Parathyroid adenoma (tissue), 2 donors: ENCODE measurements at regions not wholly inside any gene's neighbourhood (a gene's known extent, or its start where the extent isn't known, plus 50 kb on each side); places are given as distances from the start of the nearest gene placed in this dataset.

Source experiments
- H2AFZ ChIP-seq: fragments of 300-600 bp; sonication (generic); one replicate; pipeline ENCODE4 v1.7.0; 2017; ENCODE audit warnings: antibody characterized with exemption, mild to moderate bottlenecking
- H3K27ac ChIP-seq: fragments of 300-600 bp; sonication (generic); one replicate; pipeline ENCODE4 v1.7.0; 2017
- H3K27me3 ChIP-seq: fragments of 300-600 bp; sonication (generic); one replicate; pipeline ENCODE4 v1.7.0; 2017; ENCODE audit warnings: low read length; ENCODE audit not compliant: control insufficient read depth, insufficient read depth
- H3K36me3 ChIP-seq: fragments of 300-600 bp; sonication (generic); one replicate; pipeline ENCODE4 v1.7.0; 2017; ENCODE audit warnings: low read length; ENCODE audit not compliant: control insufficient read depth, insufficient read depth
- H3K4me1 ChIP-seq: fragments of 300-600 bp; sonication (generic); one replicate; pipeline ENCODE4 v1.7.0; 2017; ENCODE audit warnings: control low read depth
- H3K4me2 ChIP-seq: fragments of 300-600 bp; sonication (generic); one replicate; pipeline ENCODE4 v1.7.0; 2017; ENCODE audit warnings: low read length
- H3K4me3 ChIP-seq: fragments of 300-600 bp; sonication (generic); one replicate; pipeline ENCODE4 v1.7.0; 2017; ENCODE audit warnings: low read depth, low read length
- H3K79me2 ChIP-seq: fragments of 300-600 bp; sonication (generic); one replicate; pipeline ENCODE4 v1.7.0; 2017; ENCODE audit warnings: control low read depth
- H3K9ac ChIP-seq: fragments of 300-600 bp; sonication (generic); one replicate; pipeline ENCODE4 v1.7.0; 2017; ENCODE audit warnings: mild to moderate bottlenecking
- H3K9me3 ChIP-seq: fragments of 300-600 bp; sonication (generic); one replicate; pipeline ENCODE4 v1.7.0; 2017; ENCODE audit warnings: low read length; ENCODE audit not compliant: control insufficient read depth
- TF ChIP-seq, protein P1 (sequence below): fragments of 300-600 bp; sonication (generic); IDR thresholded peaks from one replicate; pipeline ENCODE4 v1.7.0; 2017; ENCODE audit warnings: antibody characterized with exemption, mild to moderate bottlenecking
- donor health status: primary hyperparathyroidism.

DNA sequence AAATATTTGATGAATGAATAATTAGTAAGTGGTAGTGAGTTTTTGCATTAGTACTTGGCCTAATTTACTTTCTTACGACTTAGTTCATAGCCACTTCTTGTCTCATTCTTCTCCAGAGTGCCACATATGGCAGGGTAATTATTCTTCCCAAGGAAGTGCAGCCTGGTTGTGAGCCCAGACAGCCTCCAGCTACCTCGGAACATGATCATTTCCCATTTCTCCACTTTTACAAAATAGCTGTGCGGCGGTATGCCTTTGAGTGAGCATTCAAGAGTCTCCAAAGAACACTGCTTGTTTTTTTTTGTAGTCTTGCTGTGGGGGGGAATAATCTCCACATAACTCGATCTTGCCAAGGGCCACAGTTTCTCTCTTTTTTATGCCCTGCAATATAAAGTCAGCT, 765.0 kb downstream of the HDGFL1 start:
- H3K4me3 ChIP-seq = no peak overlapping the region
- no peak overlapping the region for H3K9ac ChIP-seq
- no peaks in the 10 kb centered on the region for H3K4me1 ChIP-seq
- H3K27ac ChIP-seq = no peak overlapping the region
- H3K36me3 ChIP-seq = no peaks in the 10 kb centered on the region
- H3K4me2 ChIP-seq = no peak overlapping the region
- no peaks in the 10 kb centered on the region for H3K79me2 ChIP-seq
- H3K9me3 ChIP-seq = no peaks in the 10 kb centered on the region
- TF ChIP-seq, protein P1, sequence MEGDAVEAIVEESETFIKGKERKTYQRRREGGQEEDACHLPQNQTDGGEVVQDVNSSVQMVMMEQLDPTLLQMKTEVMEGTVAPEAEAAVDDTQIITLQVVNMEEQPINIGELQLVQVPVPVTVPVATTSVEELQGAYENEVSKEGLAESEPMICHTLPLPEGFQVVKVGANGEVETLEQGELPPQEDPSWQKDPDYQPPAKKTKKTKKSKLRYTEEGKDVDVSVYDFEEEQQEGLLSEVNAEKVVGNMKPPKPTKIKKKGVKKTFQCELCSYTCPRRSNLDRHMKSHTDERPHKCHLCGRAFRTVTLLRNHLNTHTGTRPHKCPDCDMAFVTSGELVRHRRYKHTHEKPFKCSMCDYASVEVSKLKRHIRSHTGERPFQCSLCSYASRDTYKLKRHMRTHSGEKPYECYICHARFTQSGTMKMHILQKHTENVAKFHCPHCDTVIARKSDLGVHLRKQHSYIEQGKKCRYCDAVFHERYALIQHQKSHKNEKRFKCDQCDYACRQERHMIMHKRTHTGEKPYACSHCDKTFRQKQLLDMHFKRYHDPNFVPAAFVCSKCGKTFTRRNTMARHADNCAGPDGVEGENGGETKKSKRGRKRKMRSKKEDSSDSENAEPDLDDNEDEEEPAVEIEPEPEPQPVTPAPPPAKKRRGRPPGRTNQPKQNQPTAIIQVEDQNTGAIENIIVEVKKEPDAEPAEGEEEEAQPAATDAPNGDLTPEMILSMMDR = no peak
- no peak overlapping the region for H2AFZ ChIP-seq
- no peaks in the 10 kb centered on the region for H3K27me3 ChIP-seq

DNA sequence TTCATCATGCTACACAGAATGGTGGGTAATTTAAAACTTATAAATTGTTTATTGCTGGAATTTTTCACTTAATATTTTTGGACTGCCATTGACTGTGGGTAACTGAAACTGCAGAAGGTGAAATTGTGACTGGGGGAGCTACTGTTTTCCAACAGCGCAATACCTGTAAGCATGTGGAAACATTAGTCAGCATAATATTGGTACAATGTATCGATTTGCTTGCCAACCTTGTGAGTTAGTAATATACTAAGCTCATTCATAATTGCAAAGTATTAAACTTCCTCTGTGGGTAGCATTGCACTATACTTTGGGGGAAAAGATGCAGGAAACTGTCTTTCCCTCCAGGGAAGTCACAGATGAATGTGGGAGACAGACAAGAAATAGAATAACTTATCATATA, 766.5 kb downstream of the HDGFL1 start:
- Histone ChIP-seq H3K27ac (no peak overlapping the region), H3K36me3 (no peaks in the 10 kb centered on the region)
- TF ChIP-seq, protein P1 = no peak

DNA sequence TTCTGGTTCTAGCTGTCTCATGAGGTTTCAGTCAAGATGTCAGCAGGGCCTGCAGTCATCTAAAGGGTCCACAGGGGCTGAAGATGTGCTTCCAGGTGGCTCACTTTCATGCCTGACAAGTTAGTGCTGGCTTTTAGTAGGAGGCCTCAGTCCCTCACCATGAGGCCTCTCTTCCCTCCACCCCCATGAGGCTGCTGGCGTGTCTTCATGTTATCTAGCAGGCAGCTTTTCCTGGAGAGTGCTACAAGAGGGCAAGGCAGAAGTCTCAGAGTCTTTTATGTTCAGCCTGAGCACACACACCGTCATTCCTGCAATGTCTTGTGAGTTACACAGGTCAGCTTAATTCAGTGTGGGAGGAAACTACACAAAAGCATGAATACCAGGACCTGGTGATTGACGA, 769.9 kb downstream of the HDGFL1 start:
- H3K4me2 ChIP-seq = no peak overlapping the region
- H3K79me2 ChIP-seq = no peaks in the 10 kb centered on the region
- no peaks in the 10 kb centered on the region for H3K9me3 ChIP-seq
- TF ChIP-seq, protein P1 = no peak
- H3K9ac ChIP-seq = no peak overlapping the region
- H3K27me3 ChIP-seq = no peaks in the 10 kb centered on the region
- H2AFZ ChIP-seq = no peak overlapping the region
- no peak overlapping the region for H3K27ac ChIP-seq
- H3K36me3 ChIP-seq = no peaks in the 10 kb centered on the region
- H3K4me1 ChIP-seq = no peaks in the 10 kb centered on the region
- H3K4me3 ChIP-seq = no peak overlapping the region

More for the DNA sequence above, 766.5 kb downstream of the HDGFL1 start:
- Histone ChIP-seq H3K27me3 (no peaks in the 10 kb centered on the region), H3K4me3 (no peak overlapping the region), H3K4me1 (no peaks in the 10 kb centered on the region), H3K9ac (no peak overlapping the region), H3K4me2 (no peak overlapping the region), H2AFZ (no peak overlapping the region), H3K9me3 (no peaks in the 10 kb centered on the region), H3K79me2 (no peaks in the 10 kb centered on the region)

DNA sequence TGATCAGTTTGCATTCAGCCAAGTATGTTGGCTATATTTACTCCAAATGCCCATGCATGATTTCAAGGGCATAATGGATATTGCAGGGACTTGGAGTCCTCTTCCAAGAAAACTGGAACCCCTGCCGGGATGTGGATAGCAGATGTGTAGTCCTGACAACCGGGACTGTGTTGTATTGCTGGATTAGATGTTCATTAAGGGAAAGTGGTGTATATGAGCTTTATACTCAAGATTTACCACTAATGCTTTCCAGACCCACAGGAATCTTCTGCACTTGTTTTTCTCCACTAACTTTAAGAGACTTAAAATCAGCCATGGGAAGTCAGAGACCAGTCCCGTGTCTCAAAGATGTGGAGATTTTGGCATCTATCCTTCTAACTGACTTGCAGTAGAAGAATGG, 770.9 kb downstream of the HDGFL1 start:
- no peaks in the 10 kb centered on the region for H3K79me2 ChIP-seq
- no peak overlapping the region for H2AFZ ChIP-seq
- H3K27ac ChIP-seq = no peak overlapping the region
- TF ChIP-seq, protein P1 = no peak
- no peak overlapping the region for H3K4me3 ChIP-seq
- no peaks in the 10 kb centered on the region for H3K36me3 ChIP-seq
- H3K4me2 ChIP-seq = no peak overlapping the region
- H3K27me3 ChIP-seq = no peaks in the 10 kb centered on the region
- H3K9me3 ChIP-seq = no peaks in the 10 kb centered on the region
- no peak overlapping the region for H3K9ac ChIP-seq
- no peaks in the 10 kb centered on the region for H3K4me1 ChIP-seq

DNA sequence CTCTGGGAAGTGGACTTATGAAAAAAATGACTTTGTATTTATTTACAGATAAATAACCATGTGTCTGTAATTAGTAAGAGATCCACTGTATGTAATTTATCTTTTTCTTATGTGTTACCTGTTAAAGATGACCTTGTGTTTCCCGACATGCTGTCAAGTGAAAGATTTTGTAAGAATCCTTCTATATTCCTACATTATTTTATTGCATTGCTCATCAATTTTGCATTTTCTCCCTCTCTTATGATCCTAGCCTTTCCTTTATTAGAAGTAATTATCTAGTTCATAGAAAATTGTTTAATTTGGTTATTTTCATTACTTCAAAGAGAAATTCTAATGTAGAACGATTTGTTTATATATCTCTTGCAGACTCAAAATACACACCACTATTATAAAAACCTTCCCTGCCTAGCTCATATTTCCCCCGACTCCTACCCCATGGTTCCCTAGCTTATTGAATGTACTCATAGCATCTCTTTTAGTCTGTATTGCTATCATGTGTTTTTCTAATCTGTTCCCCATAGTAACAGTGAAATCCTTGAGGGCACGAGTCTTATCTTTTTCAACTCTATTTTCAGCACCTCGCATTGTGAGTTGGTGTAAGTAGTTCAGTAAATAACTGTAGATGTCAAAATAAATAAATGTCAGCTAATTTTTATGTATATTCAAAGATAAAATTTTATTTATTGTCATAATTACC, 774.4 kb downstream of the HDGFL1 start:
- Histone ChIP-seq H3K27me3 (no peaks in the 10 kb centered on the region), H3K4me3 (no peak overlapping the region), H3K36me3 (no peaks in the 10 kb centered on the region), H3K27ac (no peak overlapping the region), H3K4me2 (no peak overlapping the region), H3K79me2 (no peaks in the 10 kb centered on the region), H2AFZ (no peak overlapping the region), H3K4me1 (no peaks in the 10 kb centered on the region), H3K9me3 (no peaks in the 10 kb centered on the region), H3K9ac (no peak overlapping the region)
- TF ChIP-seq, protein P1 = no peak
